Hepatocyte (in vitro differentiated cells): ENCODE measurements at regions not wholly inside any gene's neighbourhood (a gene's known extent, or its start where the extent isn't known, plus 50 kb on each side); places are given as distances from the start of the nearest gene placed in this dataset.

Experiments
- DNase-seq: peaks from one replicate; pipeline ENCODE4 v3.0.0-alpha.2; 2016; ENCODE audit warnings: low spot score
- H2AFZ ChIP-seq: fragments of 200-600 bp; sonication (generic); 2 replicates; pipeline ENCODE4 v1.6.0; 2016; ENCODE audit warnings: antibody characterized with exemption, mild to moderate bottlenecking
- H3K27ac ChIP-seq: fragments of 200-600 bp; sonication (generic); 2 replicates; pipeline ENCODE4 v1.5.1; 2016; ENCODE audit warnings: mild to moderate bottlenecking
- H3K27me3 ChIP-seq: fragments of 200-600 bp; sonication (generic); 2 replicates; pipeline ENCODE4 v1.6.1; 2016
- H3K36me3 ChIP-seq: fragments of 200-600 bp; sonication (generic); replicated peaks from 2 replicates; pipeline ENCODE4 v1.5.1; 2016; ENCODE audit warnings: low read depth; ENCODE audit not compliant: insufficient read depth
- H3K4me1 ChIP-seq: fragments of 200-600 bp; sonication (generic); 2 replicates; pipeline ENCODE4 v1.5.1; 2016; ENCODE audit warnings: mild to moderate bottlenecking, moderate library complexity; ENCODE audit not compliant: insufficient read depth
- H3K4me2 ChIP-seq: fragments of 200-600 bp; sonication (generic); 2 replicates; pipeline ENCODE4 v1.6.0; 2016
- H3K4me3 ChIP-seq: fragments of 200-600 bp; sonication (generic); 2 replicates; pipeline ENCODE4 v1.5.1; 2016; ENCODE audit warnings: mild to moderate bottlenecking
- H3K79me2 ChIP-seq: fragments of 200-600 bp; sonication (generic); 2 replicates; pipeline ENCODE4 v1.6.0; 2017; ENCODE audit warnings: mild to moderate bottlenecking
- H3K9me2 ChIP-seq: fragments of 200-600 bp; sonication (generic); replicated peaks from 2 replicates; pipeline ENCODE4 v1.6.0; 2017; ENCODE audit warnings: mild to moderate bottlenecking; ENCODE audit not compliant: insufficient read depth
- H3K9me3 ChIP-seq: fragments of 200-600 bp; sonication (generic); 2 replicates; pipeline ENCODE4 v1.5.1; 2016; ENCODE audit warnings: low read depth, mild to moderate bottlenecking
- H4K20me1 ChIP-seq: fragments of 200-600 bp; sonication (generic); 2 replicates; pipeline ENCODE4 v1.6.0; 2016; ENCODE audit warnings: mild to moderate bottlenecking; ENCODE audit not compliant: insufficient read depth, poor library complexity, severe bottlenecking
- EZH2 ChIP-seq: fragments of 200-600 bp; sonication (generic); IDR thresholded peaks from 2 replicates; pipeline ENCODE4 v1.6.1; 2016; ENCODE audit warnings: antibody characterized with exemption, mild to moderate bottlenecking, borderline replicate concordance
- EZH2phosphoT487 ChIP-seq: fragments of 200-600 bp; sonication (generic); IDR thresholded peaks from one replicate; pipeline ENCODE4 v1.6.1; 2018; ENCODE audit warnings: antibody characterized with exemption, mild to moderate bottlenecking, low read depth, moderate library complexity; ENCODE audit not compliant: unreplicated experiment, severe bottlenecking
- WGBS: methylation state at CpG from one replicate; pipeline ENCODE4 v1.1.6; 2016; ENCODE audit warnings: low lambda C conversion rate; ENCODE audit errors: missing lambda C conversion rate; 5-methylcytosine and 5-hydroxymethylcytosine counted together
- TF ChIP-seq, protein P1 (sequence below): fragments of 200-600 bp; sonication (generic); IDR thresholded peaks from 2 replicates; pipeline ENCODE4 v1.5.1; 2016; ENCODE audit warnings: antibody characterized with exemption, mild to moderate bottlenecking; ENCODE audit not compliant: poor library complexity

DNA sequence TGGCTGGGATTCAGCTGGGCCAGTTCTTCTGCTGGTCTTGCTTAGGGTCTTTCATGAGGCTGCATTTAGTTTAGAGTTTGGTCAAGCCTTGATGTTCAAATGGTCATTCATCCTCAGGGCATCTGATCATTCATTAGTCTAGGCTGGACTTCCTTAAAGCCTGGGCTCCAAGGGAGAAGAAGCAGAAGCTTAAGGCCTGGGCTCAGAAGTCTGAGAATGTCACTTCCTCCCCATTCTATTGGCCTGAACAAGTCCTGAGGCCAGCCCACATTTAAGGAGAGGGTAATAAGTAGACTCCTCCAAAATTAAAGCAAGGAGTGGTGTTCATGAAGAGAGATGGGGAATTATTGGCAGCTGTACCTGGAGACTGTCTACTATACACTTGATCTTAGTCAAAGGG, 193.2 kb upstream of the HABP2 start:
- no peak overlapping the region for H3K27ac ChIP-seq
- H2AFZ ChIP-seq = no peak overlapping the region
- H3K27me3 ChIP-seq = no peaks in the 10 kb centered on the region
- no peak for DNase-seq
- TF ChIP-seq, protein P1, sequence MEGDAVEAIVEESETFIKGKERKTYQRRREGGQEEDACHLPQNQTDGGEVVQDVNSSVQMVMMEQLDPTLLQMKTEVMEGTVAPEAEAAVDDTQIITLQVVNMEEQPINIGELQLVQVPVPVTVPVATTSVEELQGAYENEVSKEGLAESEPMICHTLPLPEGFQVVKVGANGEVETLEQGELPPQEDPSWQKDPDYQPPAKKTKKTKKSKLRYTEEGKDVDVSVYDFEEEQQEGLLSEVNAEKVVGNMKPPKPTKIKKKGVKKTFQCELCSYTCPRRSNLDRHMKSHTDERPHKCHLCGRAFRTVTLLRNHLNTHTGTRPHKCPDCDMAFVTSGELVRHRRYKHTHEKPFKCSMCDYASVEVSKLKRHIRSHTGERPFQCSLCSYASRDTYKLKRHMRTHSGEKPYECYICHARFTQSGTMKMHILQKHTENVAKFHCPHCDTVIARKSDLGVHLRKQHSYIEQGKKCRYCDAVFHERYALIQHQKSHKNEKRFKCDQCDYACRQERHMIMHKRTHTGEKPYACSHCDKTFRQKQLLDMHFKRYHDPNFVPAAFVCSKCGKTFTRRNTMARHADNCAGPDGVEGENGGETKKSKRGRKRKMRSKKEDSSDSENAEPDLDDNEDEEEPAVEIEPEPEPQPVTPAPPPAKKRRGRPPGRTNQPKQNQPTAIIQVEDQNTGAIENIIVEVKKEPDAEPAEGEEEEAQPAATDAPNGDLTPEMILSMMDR = no peak
- TF ChIP-seq EZH2 (no peak), EZH2phosphoT487 (no peak)
- H3K4me2 ChIP-seq = no peak overlapping the region
- H3K36me3 ChIP-seq = no peaks in the 10 kb centered on the region
- no peaks in the 10 kb centered on the region for H3K9me2 ChIP-seq
- no peaks in the 10 kb centered on the region for H4K20me1 ChIP-seq
- no peaks in the 10 kb centered on the region for H3K9me3 ChIP-seq
- peaks cover 9% of the 10 kb centered on the region for H3K4me1 ChIP-seq
- no peak overlapping the region for H3K4me3 ChIP-seq
- H3K79me2 ChIP-seq = no peaks in the 10 kb centered on the region

DNA sequence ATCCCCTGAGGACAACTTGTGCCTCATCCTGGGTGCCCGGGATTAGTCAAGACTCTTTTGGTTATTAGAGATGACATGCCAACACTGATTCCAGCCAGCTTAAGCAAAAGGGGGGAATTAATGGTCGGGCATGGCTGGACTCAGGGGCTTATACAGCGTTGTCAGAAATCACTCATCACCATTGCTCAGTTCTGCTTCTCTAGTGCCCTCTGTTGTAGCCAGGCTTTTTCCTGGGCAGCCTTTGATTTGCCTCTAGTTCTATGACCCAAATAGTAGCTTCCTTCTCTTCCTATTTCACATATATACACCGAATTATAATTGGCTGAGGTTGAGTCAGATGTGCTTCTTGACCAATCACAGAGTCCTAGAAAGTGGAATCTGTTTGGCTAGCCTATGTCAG, 192.0 kb upstream of the HABP2 start:
- 88% methylated on average over 4 of the region's 4 CpGs for WGBS
- Histone ChIP-seq H4K20me1 (no peaks in the 10 kb centered on the region), H2AFZ (no peak overlapping the region), H3K9me2 (no peaks in the 10 kb centered on the region), H3K27me3 (no peaks in the 10 kb centered on the region), H3K4me2 (no peak overlapping the region), H3K4me1 (peaks cover 9% of the 10 kb centered on the region), H3K27ac (no peak overlapping the region), H3K4me3 (no peak overlapping the region), H3K36me3 (no peaks in the 10 kb centered on the region), H3K9me3 (no peaks in the 10 kb centered on the region), H3K79me2 (no peaks in the 10 kb centered on the region)
- no peak for TF ChIP-seq EZH2
- no peak for TF ChIP-seq EZH2phosphoT487
- TF ChIP-seq, protein P1 = no peak
- DNase-seq = no peak

DNA sequence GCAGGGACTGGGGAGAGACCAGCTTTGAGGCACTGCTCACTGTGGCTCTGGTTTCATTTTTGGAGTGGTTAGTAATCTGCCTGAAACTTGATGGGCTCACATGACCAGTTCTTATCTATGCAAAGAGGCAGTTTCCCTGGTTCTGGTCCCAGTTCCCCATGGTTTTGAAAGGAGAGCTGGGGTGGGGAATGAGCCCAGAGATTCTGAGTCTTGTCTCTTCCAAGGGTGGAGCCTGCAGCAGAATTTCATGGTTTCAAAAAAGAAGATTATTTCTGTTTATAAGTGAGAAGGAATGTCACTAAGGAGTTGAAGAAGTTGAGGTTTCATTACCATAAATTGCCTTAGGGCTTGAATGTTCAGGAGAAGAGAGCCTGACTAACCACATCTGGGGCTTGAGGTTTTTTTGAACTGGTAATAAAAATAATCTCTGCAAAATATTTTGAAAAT, 190.2 kb upstream of the HABP2 start:
- Histone ChIP-seq H3K36me3 (no peaks in the 10 kb centered on the region), H2AFZ (no peak overlapping the region), H3K9me2 (no peaks in the 10 kb centered on the region), H3K9me3 (no peaks in the 10 kb centered on the region), H4K20me1 (no peaks in the 10 kb centered on the region), H3K27me3 (no peaks in the 10 kb centered on the region), H3K4me2 (peak overlapping the region; percentile 2), H3K79me2 (no peaks in the 10 kb centered on the region), H3K4me1 (peaks cover 6% of the 10 kb centered on the region), H3K27ac (no peak overlapping the region), H3K4me3 (no peak overlapping the region)
- TF ChIP-seq EZH2phosphoT487 (no peak), EZH2 (no peak)
- TF ChIP-seq, protein P1 = no peak
- DNase-seq = no peak

DNA sequence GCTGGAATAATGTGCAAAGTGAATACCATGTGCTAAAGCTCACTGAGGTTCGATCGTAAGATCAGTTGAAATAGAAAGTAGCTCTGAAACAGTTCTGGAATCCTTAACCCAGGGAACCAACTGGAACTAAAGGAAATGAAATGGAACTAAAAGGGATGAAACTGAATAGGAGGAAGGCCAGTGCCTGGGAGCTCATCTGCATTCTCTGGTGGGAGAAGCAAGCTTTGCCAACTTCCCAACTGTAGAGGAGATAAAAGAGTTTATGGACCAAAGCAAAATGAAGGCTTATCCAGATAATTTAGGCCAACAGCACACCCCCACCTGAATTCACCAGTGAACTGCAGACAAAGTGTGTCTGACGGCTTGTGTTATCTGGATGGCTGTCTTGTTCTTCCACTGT, 188.6 kb upstream of the HABP2 start:
- H3K36me3 ChIP-seq = no peaks in the 10 kb centered on the region
- H3K27ac ChIP-seq = no peak overlapping the region
- H3K27me3 ChIP-seq = no peaks in the 10 kb centered on the region
- 94% methylated on average over 3 of the region's 3 CpGs for WGBS
- H3K4me3 ChIP-seq = no peak overlapping the region
- peaks cover under 1% of the 10 kb centered on the region for H3K4me1 ChIP-seq
- no peak for DNase-seq
- no peak overlapping the region for H3K4me2 ChIP-seq
- no peaks in the 10 kb centered on the region for H3K9me3 ChIP-seq
- no peaks in the 10 kb centered on the region for H4K20me1 ChIP-seq
- H2AFZ ChIP-seq = no peak overlapping the region
- no peaks in the 10 kb centered on the region for H3K79me2 ChIP-seq
- TF ChIP-seq EZH2 (no peak), EZH2phosphoT487 (no peak)
- TF ChIP-seq, protein P1 = no peak
- H3K9me2 ChIP-seq = no peaks in the 10 kb centered on the region
